OCI-LY7 (cell line): ENCODE measurements at regions not wholly inside any gene's neighbourhood (a gene's known extent, or its start where the extent isn't known, plus 50 kb on each side); places are given as distances from the start of the nearest gene placed in this dataset.

Experiments used
- BruUV-seq: library from RNA; stranded (reverse); fragments of 400-500 nt; replicated peaks from 2 replicates; lab custom pipeline; 2021; lab: Mats Ljungman, UMichigan
- CTCF ChIA-PET: fragments of 300-600 bp; sonication (Branson Sonifier 250); formaldehyde crosslinking; loops from one replicate; lab custom pipeline; 2022; ENCODE audit warnings: antibody characterized with exemption; ENCODE audit not compliant: unreplicated experiment; lab: Charles Lee
- POLR2A ChIA-PET: fragments of 300-600 bp; sonication (Branson Sonifier 250); formaldehyde crosslinking; loops from one replicate; lab custom pipeline; 2022; ENCODE audit warnings: antibody characterized with exemption; lab: Charles Lee
- DNase-seq: peaks from one replicate; pipeline ENCODE4 v3.0.0-alpha.2; 2015; ENCODE audit warnings: low spot score
- H2AFZ ChIP-seq: fragments of 200-600 bp; sonication (generic), shearing (Covaris generic); 2 replicates; pipeline ENCODE4 v1.6.1; 2014; ENCODE audit warnings: mild to moderate bottlenecking, antibody characterized with exemption, low read length, moderate library complexity
- H3K27ac ChIP-seq: fragments of 200-600 bp; sonication (generic); 2 replicates; pipeline ENCODE4 v1.5.1; 2014; ENCODE audit warnings: mixed run types, low read depth, mild to moderate bottlenecking, moderate library complexity, low read length, inconsistent platforms; ENCODE audit not compliant: poor library complexity, severe bottlenecking
- H3K36me3 ChIP-seq: fragments of 200-600 bp; sonication (generic); 2 replicates; pipeline ENCODE4 v1.6.1; 2014; ENCODE audit warnings: mild to moderate bottlenecking, antibody characterized with exemption, low read length, moderate library complexity, mixed read lengths; ENCODE audit not compliant: insufficient read depth
- H3K4me1 ChIP-seq: fragments of 200-600 bp; sonication (generic); 2 replicates; pipeline ENCODE4 v1.5.1; 2014; ENCODE audit warnings: mild to moderate bottlenecking, low read length; ENCODE audit not compliant: insufficient read depth, poor library complexity, severe bottlenecking
- H3K4me2 ChIP-seq: fragments of 200-600 bp; sonication (generic); 2 replicates; pipeline ENCODE4 v1.6.1; 2014; ENCODE audit warnings: mild to moderate bottlenecking, low read length
- H3K4me3 ChIP-seq: fragments of 200-600 bp; sonication (generic); 2 replicates; pipeline ENCODE4 v1.5.1; 2014; ENCODE audit warnings: mild to moderate bottlenecking, low read depth, low read length; ENCODE audit not compliant: poor library complexity, severe bottlenecking
- H3K79me2 ChIP-seq: fragments of 200-600 bp; sonication (generic); 2 replicates; pipeline ENCODE4 v1.6.1; 2016; ENCODE audit warnings: low read depth, mild to moderate bottlenecking, low read length, moderate library complexity, mixed read lengths; ENCODE audit not compliant: insufficient read depth
- H3K9me2 ChIP-seq: fragments of 200-600 bp; sonication (generic); 2 replicates; pipeline ENCODE4 v1.6.1; 2016; ENCODE audit warnings: mild to moderate bottlenecking, low read length, mixed read lengths; ENCODE audit not compliant: insufficient read depth
- H3K9me3 ChIP-seq: fragments of 200-600 bp; sonication (generic); 2 replicates; pipeline ENCODE4 v1.6.1; 2014; ENCODE audit warnings: mild to moderate bottlenecking, mixed run types, low read length, mixed read lengths
- H4K20me1 ChIP-seq: fragments of 200-600 bp; sonication (generic); 2 replicates; pipeline ENCODE4 v1.6.1; 2014; ENCODE audit warnings: mild to moderate bottlenecking, antibody characterized with exemption, low read length, moderate library complexity, mixed read lengths; ENCODE audit not compliant: insufficient read depth
- CTCF ChIP-seq: fragments of 200-600 bp; sonication (generic); conservative IDR thresholded peaks from 2 replicates; pipeline ENCODE4 v1.5.1; 2014; ENCODE audit warnings: mild to moderate bottlenecking, antibody characterized with exemption, low read length, moderate library complexity, mixed read lengths
- EZH2phosphoT487 ChIP-seq: fragments of 200-600 bp; sonication (generic); IDR thresholded peaks from 2 replicates; pipeline ENCODE4 v1.6.1; 2018; ENCODE audit warnings: low read depth, borderline replicate concordance, mild to moderate bottlenecking, mixed run types, antibody characterized with exemption, low read length, moderate library complexity, mixed read lengths
- intact Hi-C: fragments of 100-400 bp; cut with micrococcal nuclease; formaldehyde crosslinking; loops from one replicate; pipeline ENCODE4 v1.10.0; 2022; ENCODE audit not compliant: unreplicated experiment

- TF ChIP-seq CTCF: no peak
- no peak for TF ChIP-seq EZH2phosphoT487
- DNase-seq: no peak
- Histone ChIP-seq H2AFZ (no peak overlapping the region), H3K4me3 (no peak overlapping the region), H4K20me1 (no peaks in the 10 kb centered on the region), H3K79me2 (no peaks in the 10 kb centered on the region), H3K9me2 (no peaks in the 10 kb centered on the region), H3K27ac (no peak overlapping the region), H3K4me1 (no peaks in the 10 kb centered on the region), H3K4me2 (no peak overlapping the region), H3K9me3 (no peaks in the 10 kb centered on the region), H3K36me3 (no peaks in the 10 kb centered on the region)
- POLR2A ChIA-PET: no interaction called here
- no TSS peak for BruUV-seq
- intact Hi-C loops: no loop called here
- CTCF ChIA-PET: no interaction called here
These were observed 693.4 kb downstream of the NOVA1 start for GRCh38 chr14:25904446-25904845.

- intact Hi-C loops: no loop called here
- Histone ChIP-seq H3K4me3 (no peak overlapping the region), H4K20me1 (no peaks in the 10 kb centered on the region), H3K9me3 (no peaks in the 10 kb centered on the region), H3K9me2 (no peaks in the 10 kb centered on the region), H3K4me2 (no peak overlapping the region), H3K4me1 (no peaks in the 10 kb centered on the region), H3K27ac (no peak overlapping the region), H3K79me2 (no peaks in the 10 kb centered on the region), H2AFZ (no peak overlapping the region), H3K36me3 (no peaks in the 10 kb centered on the region)
- BruUV-seq: no TSS peak
- DNase-seq: no peak
- TF ChIP-seq EZH2phosphoT487 (no peak), CTCF (no peak)
- ChIA-PET POLR2A (interaction anchor here (1.0 to 1.3 kb wide), 4 partner anchors 14 to 64 kb away, joined by 3 to 4 read pairs (median 3); no protein-coding TSS in a partner anchor), CTCF (no interaction called here)
These were observed 698.6 kb downstream of the NOVA1 start for GRCh38 chr14:25899197-25899596.

GRCh38 chr14:25896777-25897176 lies 701.1 kb downstream of the NOVA1 start:
- no peaks in the 10 kb centered on the region for H3K36me3 ChIP-seq
- H2AFZ ChIP-seq: no peak overlapping the region
- intact Hi-C loops: no loop called here
- ChIA-PET CTCF (no interaction called here), POLR2A (no interaction called here)
- no peak overlapping the region for H3K27ac ChIP-seq
- no peak for DNase-seq
- BruUV-seq: no TSS peak
- H3K4me1 ChIP-seq: no peaks in the 10 kb centered on the region
- no peak for TF ChIP-seq EZH2phosphoT487
- no peak for TF ChIP-seq CTCF
- no peaks in the 10 kb centered on the region for H3K9me2 ChIP-seq
- no peak overlapping the region for H3K4me2 ChIP-seq
- H3K79me2 ChIP-seq: no peaks in the 10 kb centered on the region
- H3K9me3 ChIP-seq: no peaks in the 10 kb centered on the region
- H4K20me1 ChIP-seq: no peaks in the 10 kb centered on the region
- H3K4me3 ChIP-seq: no peak overlapping the region
